Trophoblast cell (in vitro differentiated cells and primary cell): ENCODE measurements at regions not wholly inside any gene's neighbourhood (a gene's known extent, or its start where the extent isn't known, plus 50 kb on each side); places are given as distances from the start of the nearest gene placed in this dataset.
A peak's percentile ranks its signal among the peaks of the same experiment; 100 is the strongest.
"Not testable (repeated sequence)": the region's sequence is repeated elsewhere in the genome, so short reads cannot be mapped to it uniquely, and the experiment has no call there.

Experiments
- DNase-seq, 2 donors: peaks; one replicate each; pipeline ENCODE4 v3.0.0-alpha.2; 2016
- H2AFZ ChIP-seq: 2 replicates; pipeline ENCODE4 v1.6.1; 2013; ENCODE audit warnings: low read length, moderate library complexity, mild to moderate bottlenecking; ENCODE audit not compliant: insufficient read depth, poor library complexity
- H2AK5ac ChIP-seq: 2 replicates; pipeline ENCODE4 v1.6.1; 2013; ENCODE audit warnings: mild to moderate bottlenecking, low read length
- H2BK120ac ChIP-seq: 2 replicates; pipeline ENCODE4 v1.6.1; 2013; ENCODE audit warnings: low read length, mild to moderate bottlenecking, moderate library complexity; ENCODE audit not compliant: insufficient read depth, poor library complexity
- H2BK12ac ChIP-seq: 2 replicates; pipeline ENCODE4 v1.6.1; 2013; ENCODE audit warnings: mild to moderate bottlenecking, low read length, moderate library complexity
- H2BK5ac ChIP-seq: 2 replicates; pipeline ENCODE4 v1.6.1; 2013; ENCODE audit warnings: low read length, low read depth, moderate library complexity, mild to moderate bottlenecking; ENCODE audit not compliant: poor library complexity
- H3K14ac ChIP-seq: 2 replicates; pipeline ENCODE4 v1.6.1; 2013; ENCODE audit warnings: mild to moderate bottlenecking, low read length
- H3K18ac ChIP-seq: 2 replicates; pipeline ENCODE4 v1.6.1; 2013; ENCODE audit warnings: mild to moderate bottlenecking, low read length
- H3K23ac ChIP-seq: 2 replicates; pipeline ENCODE4 v1.6.1; 2013; ENCODE audit warnings: low read length
- H3K27ac ChIP-seq: 2 replicates; pipeline ENCODE4 v1.5.1; 2013; ENCODE audit warnings: low read depth, mild to moderate bottlenecking, inconsistent platforms, low read length, moderate library complexity
- H3K27me3 ChIP-seq: 2 replicates; pipeline ENCODE4 v1.6.1; 2013; ENCODE audit warnings: inconsistent platforms, mild to moderate bottlenecking, low read length, moderate library complexity; ENCODE audit not compliant: insufficient read depth
- H3K36me3 ChIP-seq, 2 experiments: 1 replicate in 1 of 2; 2 replicates in 1 of 2; pipeline ENCODE4 v1.6.1; 2013; ENCODE audit warnings: low read length in 2 of 2, mild to moderate bottlenecking in 2 of 2, moderate library complexity in 1 of 2; ENCODE audit not compliant: insufficient read depth in 2 of 2, control insufficient read depth in 1 of 2
- H3K4ac ChIP-seq: 2 replicates; pipeline ENCODE4 v1.6.1; 2013; ENCODE audit warnings: low read depth, mild to moderate bottlenecking, low read length, moderate library complexity
- H3K4me1 ChIP-seq, 2 experiments: 1 replicate in 1 of 2; 2 replicates in 1 of 2; pipeline ENCODE4 v1.6.1; 2013; ENCODE audit warnings: low read length in 2 of 2, mild to moderate bottlenecking in 2 of 2, moderate library complexity in 1 of 2; ENCODE audit not compliant: insufficient read depth in 2 of 2, control insufficient read depth in 1 of 2
- H3K4me2 ChIP-seq: 2 replicates; pipeline ENCODE4 v1.6.1; 2013; ENCODE audit warnings: inconsistent platforms, mild to moderate bottlenecking, low read length, moderate library complexity
- H3K4me3 ChIP-seq: 2 replicates; pipeline ENCODE4 v1.5.1; 2013; ENCODE audit warnings: mild to moderate bottlenecking, low read depth, low read length, inconsistent platforms
- H3K79me1 ChIP-seq: one replicate; pipeline ENCODE4 v1.6.1; 2013; ENCODE audit warnings: low read length
- H3K79me2 ChIP-seq: 2 replicates; pipeline ENCODE4 v1.6.1; 2013; ENCODE audit warnings: low read length, mild to moderate bottlenecking; ENCODE audit not compliant: control insufficient read depth, insufficient read depth, poor library complexity
- H3K9ac ChIP-seq: 2 replicates; pipeline ENCODE4 v1.6.1; 2013; ENCODE audit warnings: mild to moderate bottlenecking, low read length
- H3K9me3 ChIP-seq: 2 replicates; pipeline ENCODE4 v1.6.1; 2013; ENCODE audit warnings: low read depth, mild to moderate bottlenecking, control low read depth, inconsistent platforms, low read length; ENCODE audit not compliant: insufficient read depth
- H4K12ac ChIP-seq: 2 replicates; pipeline ENCODE4 v1.6.1; 2013; ENCODE audit warnings: low read depth, mild to moderate bottlenecking, low read length, moderate library complexity
- H4K8ac ChIP-seq: 2 replicates; pipeline ENCODE4 v1.6.1; 2013; ENCODE audit warnings: low read depth, mild to moderate bottlenecking, low read length, moderate library complexity
- H4K91ac ChIP-seq: one replicate; pipeline ENCODE4 v1.6.1; 2013; ENCODE audit warnings: low read depth, mild to moderate bottlenecking, low read length, moderate library complexity
- whole genome bisulfite sequencing: extraction: QIAGEN DNeasy Blood & Tissue Kit; methylation state at CpG from one replicate; pipeline ENCODE4 v1.1.7; 2013; ENCODE audit warnings: missing lambda C conversion rate; ENCODE audit not compliant: insufficient read length, insufficient coverage; ENCODE audit errors: extremely low coverage; 5-methylcytosine and 5-hydroxymethylcytosine counted together

GRCh38 chr6:100195244-100195643, 201.2 kb upstream of the MCHR2 start:
- H3K14ac ChIP-seq, H3K23ac ChIP-seq: not testable (repeated sequence)
- no CpG with 5 or more reads among the region's 2 CpGs for WGBS

GRCh38 chr6:100194535-100194934, 200.5 kb upstream of the MCHR2 start:
- Histone ChIP-seq H3K9me3 (no peaks in the 10 kb centered on the region), H3K27me3 (no peaks in the 10 kb centered on the region), H3K9ac (no peak overlapping the region), H3K4ac (no peak overlapping the region), H2BK5ac (no peak overlapping the region), H3K4me3 (no peak overlapping the region), H2AK5ac (no peak overlapping the region), H2BK120ac (no peak overlapping the region), H4K12ac (no peak overlapping the region), H4K8ac (no peak overlapping the region), H3K4me2 (no peak overlapping the region), H3K18ac (no peak overlapping the region), H3K23ac (no peak overlapping the region), H3K14ac (no peak overlapping the region), H3K4me1 (no peaks in the 10 kb centered on the region), H3K27ac (no peak overlapping the region), H4K91ac (no peak overlapping the region), H3K79me1 (no peaks in the 10 kb centered on the region), H2AFZ (no peak overlapping the region), H3K36me3 (no peaks in the 10 kb centered on the region), H3K79me2 (no peaks in the 10 kb centered on the region), H2BK12ac (no peak overlapping the region)
- no peak for DNase-seq
- no CpG with 5 or more reads among the region's 3 CpGs for WGBS

More at GRCh38 chr6:100195244-100195643, 201.2 kb upstream of the MCHR2 start:
- H3K4me2 ChIP-seq, H2BK5ac ChIP-seq, H3K9me3 ChIP-seq, H4K91ac ChIP-seq, H3K79me2 ChIP-seq, DNase-seq, H4K8ac ChIP-seq, H2BK120ac ChIP-seq, H2BK12ac ChIP-seq, H3K4me1 ChIP-seq, H3K79me1 ChIP-seq, H2AFZ ChIP-seq, H3K18ac ChIP-seq, H3K9ac ChIP-seq, H3K27ac ChIP-seq, H2AK5ac ChIP-seq, H3K4ac ChIP-seq, H3K36me3 ChIP-seq, H3K4me3 ChIP-seq, H3K27me3 ChIP-seq, H4K12ac ChIP-seq: not testable (repeated sequence)

- H2BK12ac ChIP-seq: no peak overlapping the region
- no peaks in the 10 kb centered on the region for H3K79me1 ChIP-seq
- H3K4me2 ChIP-seq: no peak overlapping the region
- no peak overlapping the region for H4K8ac ChIP-seq
- H3K9ac ChIP-seq: no peak overlapping the region
- no peak overlapping the region for H4K91ac ChIP-seq
- H3K4me1 ChIP-seq: no peaks in the 10 kb centered on the region
- H3K4ac ChIP-seq: no peak overlapping the region
- no CpG with 5 or more reads among the region's 1 CpG for WGBS
- no peaks in the 10 kb centered on the region for H3K9me3 ChIP-seq
- H2AK5ac ChIP-seq: no peak overlapping the region
- DNase-seq: no peak
- no peaks in the 10 kb centered on the region for H3K36me3 ChIP-seq
- H2BK120ac ChIP-seq: no peak overlapping the region
- no peak overlapping the region for H3K27ac ChIP-seq
- H3K18ac ChIP-seq: no peak overlapping the region
- no peak overlapping the region for H4K12ac ChIP-seq
- H2BK5ac ChIP-seq: no peak overlapping the region
- H3K4me3 ChIP-seq: no peak overlapping the region
- peaks cover 1% of the 10 kb centered on the region for H3K79me2 ChIP-seq
- H3K27me3 ChIP-seq: no peaks in the 10 kb centered on the region
- no peak overlapping the region for H2AFZ ChIP-seq
- no peak overlapping the region for H3K23ac ChIP-seq
- H3K14ac ChIP-seq: no peak overlapping the region
Observed at GRCh38 chr6:100188754-100189153, 194.7 kb upstream of the MCHR2 start.

- H3K4me3 ChIP-seq: no peak overlapping the region
- H3K4me1 ChIP-seq: no peaks in the 10 kb centered on the region
- peak overlapping the region; percentile 29 for H2AK5ac ChIP-seq
- no peaks in the 10 kb centered on the region for H3K27me3 ChIP-seq
- no peaks in the 10 kb centered on the region for H3K36me3 ChIP-seq
- H3K79me1 ChIP-seq: no peaks in the 10 kb centered on the region
- no peak overlapping the region for H3K14ac ChIP-seq
- no peak overlapping the region for H3K9ac ChIP-seq
- H4K12ac ChIP-seq: no peak overlapping the region
- no peak overlapping the region for H3K27ac ChIP-seq
- H3K9me3 ChIP-seq: no peaks in the 10 kb centered on the region
- no peak overlapping the region for H3K4ac ChIP-seq
- H2AFZ ChIP-seq: no peak overlapping the region
- H3K4me2 ChIP-seq: no peak overlapping the region
- H3K23ac ChIP-seq: no peak overlapping the region
- H4K91ac ChIP-seq: no peak overlapping the region
- H2BK5ac ChIP-seq: no peak overlapping the region
- no peak for DNase-seq
- H3K79me2 ChIP-seq: peaks cover 1% of the 10 kb centered on the region
- H4K8ac ChIP-seq: no peak overlapping the region
- H2BK12ac ChIP-seq: no peak overlapping the region
- H2BK120ac ChIP-seq: no peak overlapping the region
- H3K18ac ChIP-seq: peak overlapping the region; percentile 37
- no CpG with 5 or more reads among the region's 5 CpGs for WGBS
Observed at GRCh38 chr6:100186552-100186951, 192.5 kb upstream of the MCHR2 start.
